BE2C (cell line): ENCODE measurements at regions not wholly inside any gene's neighbourhood (a gene's known extent, or its start where the extent isn't known, plus 50 kb on each side); places are given as distances from the start of the nearest gene placed in this dataset.

ENCODE experiments used
- DNase-seq: peaks from one replicate; pipeline ENCODE4 v3.0.0-alpha.2; 2020
- H3K27me3 ChIP-seq: fragments of 250-450 bp; sonication (Bioruptor Pico); 2 replicates; pipeline ENCODE4 v1.5.1; 2020; ENCODE audit warnings: mild to moderate bottlenecking
- H3K36me3 ChIP-seq: fragments of 250-450 bp; sonication (Bioruptor Pico); 2 replicates; pipeline ENCODE4 v1.5.1; 2020; ENCODE audit warnings: mild to moderate bottlenecking
- H3K4me1 ChIP-seq: fragments of 250-450 bp; sonication (Bioruptor Pico); 2 replicates; pipeline ENCODE4 v1.5.1; 2020
- H3K4me3 ChIP-seq: 2 replicates; pipeline ENCODE4 v1.5.1; 2011; ENCODE audit warnings: low read depth, low read length
- H3K9me3 ChIP-seq: fragments of 250-450 bp; sonication (Bioruptor Pico); 2 replicates; pipeline ENCODE4 v1.5.1; 2020
- CTCF ChIP-seq: IDR thresholded peaks from 2 replicates; pipeline ENCODE4 v1.5.1; 2012; ENCODE audit warnings: mild to moderate bottlenecking, low read depth, low read length

- H3K36me3 ChIP-seq, result no peaks in the 10 kb centered on the region
- no peaks in the 10 kb centered on the region for H3K27me3 ChIP-seq
- DNase-seq, result no peak
- no peak for TF ChIP-seq CTCF
- no peaks in the 10 kb centered on the region for H3K9me3 ChIP-seq
- H3K4me3 ChIP-seq, result no peak overlapping the region
- no peaks in the 10 kb centered on the region for H3K4me1 ChIP-seq
Measured at GRCh38 chr10:128420623-128421022, 294.4 kb upstream of the MKI67 start.

GRCh38 chr10:128421371-128422160 is 295.3 kb upstream of the MKI67 start:
- H3K4me3 ChIP-seq, result no peak overlapping the region
- no peaks in the 10 kb centered on the region for H3K9me3 ChIP-seq
- H3K4me1 ChIP-seq, result no peaks in the 10 kb centered on the region
- TF ChIP-seq CTCF, result no peak
- no peak for DNase-seq
- H3K36me3 ChIP-seq, result no peaks in the 10 kb centered on the region
- no peaks in the 10 kb centered on the region for H3K27me3 ChIP-seq

GRCh38 chr10:128422190-128422589 is 296.0 kb upstream of the MKI67 start:
- H3K27me3 ChIP-seq, result no peaks in the 10 kb centered on the region
- H3K4me3 ChIP-seq, result no peak overlapping the region
- H3K9me3 ChIP-seq, result no peaks in the 10 kb centered on the region
- no peaks in the 10 kb centered on the region for H3K36me3 ChIP-seq
- TF ChIP-seq CTCF, result no peak
- H3K4me1 ChIP-seq, result no peaks in the 10 kb centered on the region
- DNase-seq, result no peak

GRCh38 chr10:128422999-128423398 is 296.8 kb upstream of the MKI67 start:
- H3K4me1 ChIP-seq, result no peaks in the 10 kb centered on the region
- H3K36me3 ChIP-seq, result no peaks in the 10 kb centered on the region
- DNase-seq, result no peak

GRCh38 chr10:128429321-128429720 is 303.1 kb upstream of the MKI67 start:
- Histone ChIP-seq H3K4me1 (no peaks in the 10 kb centered on the region), H3K4me3 (no peak overlapping the region), H3K36me3 (no peaks in the 10 kb centered on the region), H3K9me3 (no peaks in the 10 kb centered on the region), H3K27me3 (no peaks in the 10 kb centered on the region)
- no peak for TF ChIP-seq CTCF
- DNase-seq, result no peak

More at GRCh38 chr10:128422999-128423398, 296.8 kb upstream of the MKI67 start:
- Histone ChIP-seq H3K27me3 (no peaks in the 10 kb centered on the region), H3K4me3 (no peak overlapping the region), H3K9me3 (no peaks in the 10 kb centered on the region)
- no peak for TF ChIP-seq CTCF

GRCh38 chr10:128429835-128430513 is 303.8 kb upstream of the MKI67 start:
- Histone ChIP-seq H3K36me3 (no peaks in the 10 kb centered on the region), H3K9me3 (no peaks in the 10 kb centered on the region), H3K4me3 (no peak overlapping the region), H3K4me1 (no peaks in the 10 kb centered on the region), H3K27me3 (no peaks in the 10 kb centered on the region)
- DNase-seq, result no peak
- no peak for TF ChIP-seq CTCF
